ENCODE measurements at regions not wholly inside any gene's neighbourhood (a gene's known extent, or its start where the extent isn't known, plus 50 kb on each side); places are given as distances from the start of the nearest gene placed in this dataset.
"Not testable (repeated sequence)": the region's sequence is repeated elsewhere in the genome, so short reads cannot be mapped to it uniquely, and the experiment has no call there.

GRCh38 chrX:437661-438390, 51.1 kb upstream of the PPP2R3B start:
- peak; percentile 4 for DNase-seq

DNA sequence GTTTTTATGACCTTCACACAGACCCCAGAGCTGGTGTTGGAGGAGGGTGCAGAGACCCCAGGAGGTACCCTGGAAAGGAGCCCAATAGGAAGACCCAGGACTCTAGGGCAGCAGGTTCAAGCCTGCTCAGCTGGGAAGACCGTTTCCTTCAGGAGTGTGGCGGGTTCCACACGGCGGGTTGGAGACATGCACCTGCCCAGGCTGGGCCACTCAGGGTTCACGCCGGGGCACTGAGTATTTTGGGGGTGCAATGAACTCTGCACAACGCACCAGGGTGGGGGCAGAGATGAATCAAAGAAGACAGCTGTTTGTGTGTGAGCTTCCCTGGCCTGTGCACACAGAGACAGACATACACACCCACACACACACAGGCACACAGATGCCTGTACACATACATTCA, 52.5 kb upstream of the PPP2R3B start:
- DNase-seq, result no peak

GRCh38 chrX:439719-440118, 53.0 kb upstream of the PPP2R3B start:
- no peak for DNase-seq

DNA sequence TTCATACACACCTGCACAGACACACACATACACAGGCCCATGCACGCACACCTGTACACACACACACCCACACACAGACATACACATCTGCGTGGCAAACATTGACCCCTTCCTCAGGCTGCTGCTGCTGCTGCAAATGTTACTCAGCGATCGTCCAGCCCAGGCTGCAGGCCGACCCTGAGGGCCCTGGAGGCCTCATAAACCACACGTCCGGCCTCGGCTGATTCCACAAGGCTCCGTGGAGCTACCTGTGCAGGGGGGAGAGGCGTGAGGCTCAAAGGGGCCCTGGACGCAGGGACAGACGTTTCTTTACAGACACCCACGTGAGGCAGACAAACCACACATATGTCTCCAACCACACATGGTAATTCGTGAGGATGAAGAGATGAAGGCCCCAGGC, 53.9 kb upstream of the PPP2R3B start:
- no peak for DNase-seq

DNA sequence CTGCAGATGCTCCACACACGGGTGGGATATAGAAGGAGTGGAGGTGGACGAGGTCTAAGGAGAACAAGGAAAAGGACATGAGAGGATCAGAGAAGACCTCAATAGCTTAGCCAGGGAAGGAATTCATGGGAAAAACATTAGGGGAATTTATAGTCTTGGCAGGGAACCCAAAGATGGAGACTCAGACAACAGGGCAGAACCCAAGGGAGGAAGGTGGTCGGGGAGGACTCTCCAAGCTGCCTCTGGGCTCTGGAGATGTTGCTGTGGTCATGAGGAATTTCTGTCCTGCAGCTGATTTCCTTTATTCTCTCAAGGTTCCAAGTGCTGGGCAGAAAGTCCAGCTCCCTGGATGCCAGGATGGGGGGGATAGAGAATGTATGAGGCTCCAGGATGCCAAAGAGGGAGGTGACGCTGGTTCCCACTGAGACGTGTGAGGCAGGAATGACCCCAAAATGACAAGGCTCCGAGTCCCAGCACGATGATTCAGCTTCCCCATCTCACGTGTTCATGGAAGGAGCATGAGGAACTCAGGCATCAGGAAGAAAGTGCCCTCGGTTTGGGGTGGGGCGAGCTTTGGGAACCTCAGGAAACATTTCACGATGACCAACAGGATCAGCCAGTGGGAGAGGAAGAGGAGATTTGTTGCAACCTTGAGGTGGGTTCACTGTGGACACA, 57.0 kb upstream of the PPP2R3B start:
- DNase-seq, result no peak

GRCh38 chrX:444305-444704, 57.6 kb upstream of the PPP2R3B start:
- DNase-seq, result no peak

GRCh38 chrX:445727-446126, 59.0 kb upstream of the PPP2R3B start:
- DNase-seq, result no peak

DNA sequence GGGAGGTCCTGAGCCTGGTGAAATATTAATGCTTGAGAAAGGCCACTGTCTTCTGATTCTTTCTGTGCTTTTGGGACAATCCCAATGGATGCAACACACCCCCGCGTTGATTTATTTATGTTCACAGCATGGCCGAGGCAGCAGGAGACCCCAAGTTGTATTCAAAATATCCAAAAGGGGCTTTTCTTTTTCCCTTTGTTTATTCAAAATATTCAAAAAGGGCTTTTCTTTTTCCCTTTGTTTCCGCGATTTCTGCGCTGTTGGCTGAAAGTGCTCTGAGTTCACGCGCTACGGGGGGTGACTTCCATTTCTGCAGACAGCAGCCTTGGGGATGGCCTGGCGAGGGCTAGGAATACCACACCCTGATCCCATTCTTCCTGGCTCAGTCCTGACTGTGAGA, 59.5 kb upstream of the PPP2R3B start:
- DNase-seq, result no peak

- no peak for DNase-seq
Measured at GRCh38 chrX:447052-447451, 60.3 kb upstream of the PPP2R3B start.

GRCh38 chrX:451750-452149, 65.0 kb upstream of the PPP2R3B start:
- not testable (repeated sequence) for DNase-seq

DNA sequence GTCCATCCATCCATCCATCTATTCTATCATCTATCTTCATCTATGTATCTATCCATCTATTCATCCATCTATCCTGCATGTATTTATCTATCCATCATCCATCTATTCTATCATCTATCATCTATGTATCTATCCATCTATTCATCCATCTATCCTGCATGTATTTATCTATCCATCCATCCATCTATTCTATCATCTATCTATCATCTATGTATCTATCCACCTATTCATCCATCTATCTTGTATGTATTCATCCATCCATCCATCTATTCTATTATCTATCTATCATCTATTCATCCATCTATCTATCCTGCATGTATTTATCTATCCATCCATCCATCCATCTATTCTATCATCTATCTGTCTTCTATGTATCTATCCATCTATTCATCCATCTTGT, 65.9 kb upstream of the PPP2R3B start:
- DNase-seq, result no peak

- DNase-seq, result not testable (repeated sequence)
Measured at GRCh38 chrX:454514-454913, 67.8 kb upstream of the PPP2R3B start.

- no peak for DNase-seq
Measured at GRCh38 chrX:455199-455598, 68.5 kb upstream of the PPP2R3B start.

DNA sequence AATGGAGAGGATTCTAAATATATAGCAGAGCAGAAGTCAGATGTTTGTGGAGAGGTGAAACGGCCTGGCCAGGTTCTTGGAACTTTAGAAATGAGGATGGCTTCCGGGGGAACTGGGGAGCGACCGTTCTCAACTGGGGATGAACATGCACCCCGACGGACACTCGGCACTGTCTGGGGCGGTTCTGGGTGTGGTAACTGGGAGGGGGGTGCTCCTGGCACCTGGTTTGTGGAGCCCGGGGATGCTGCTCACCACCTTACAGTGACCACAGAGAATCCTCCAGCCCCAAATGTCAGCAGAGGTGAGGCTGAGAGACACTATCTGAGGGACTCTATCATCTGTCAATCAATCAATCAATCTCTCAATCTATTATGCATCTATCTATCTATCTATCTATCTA, 69.0 kb upstream of the PPP2R3B start:
- DNase-seq, result no peak

GRCh38 chrX:456146-456545, 69.4 kb upstream of the PPP2R3B start:
- DNase-seq, result no peak

DNA sequence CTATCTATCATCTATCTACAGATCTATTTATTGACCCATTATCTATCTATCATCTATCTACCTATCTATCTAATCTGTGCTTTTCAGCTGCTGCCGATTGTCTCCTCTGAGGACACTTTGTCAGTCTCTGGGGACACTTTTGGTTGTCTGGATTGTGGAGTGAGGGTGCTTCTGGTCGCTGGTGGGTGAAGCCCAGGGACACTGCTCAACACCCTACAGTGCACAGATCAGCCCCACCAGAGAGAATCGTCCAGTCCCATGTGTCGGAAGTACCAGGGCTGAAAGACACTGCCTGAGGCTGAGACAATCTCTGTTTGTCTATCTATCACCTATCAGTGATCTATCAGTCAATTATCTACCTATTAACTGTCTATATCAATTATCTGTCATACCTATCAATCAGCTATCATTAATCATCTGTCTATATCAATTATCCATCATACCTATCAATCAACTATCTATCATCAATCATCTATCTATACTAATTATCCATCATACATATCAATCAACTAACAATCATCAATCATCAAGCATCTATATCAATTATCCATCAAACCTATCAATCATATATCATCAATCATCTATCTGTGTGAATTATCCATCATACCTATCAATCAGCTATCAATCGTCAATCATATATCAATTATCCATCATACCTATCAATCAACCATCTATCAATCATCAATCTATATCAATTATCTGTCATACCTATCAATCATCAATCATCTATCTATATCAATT, 70.0 kb upstream of the PPP2R3B start:
- no peak for DNase-seq

- DNase-seq, result no peak
Measured at GRCh38 chrX:457292-457679, 70.6 kb upstream of the PPP2R3B start.

DNA sequence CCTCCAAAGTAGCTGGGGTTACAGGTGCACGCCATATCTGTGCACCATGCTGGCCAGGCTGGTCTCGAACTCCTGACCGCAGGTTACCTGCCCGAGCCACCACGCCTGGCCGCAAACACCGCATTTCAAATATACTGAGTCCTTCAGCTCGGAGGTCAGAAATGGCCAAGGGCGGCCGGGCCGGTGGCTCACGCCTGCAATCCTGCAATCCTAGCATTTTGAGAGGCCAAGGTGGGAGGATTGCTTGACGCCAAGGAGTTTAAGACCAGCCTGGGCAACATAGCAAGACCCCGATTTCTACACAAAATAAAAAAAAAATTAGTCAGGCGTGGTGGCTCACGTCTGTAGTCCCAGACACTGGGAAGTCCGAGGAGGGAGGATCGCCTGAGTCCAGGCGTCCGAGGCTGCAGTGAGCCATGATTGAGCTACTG, 71.9 kb upstream of the PPP2R3B start:
- DNase-seq, result no peak

DNA sequence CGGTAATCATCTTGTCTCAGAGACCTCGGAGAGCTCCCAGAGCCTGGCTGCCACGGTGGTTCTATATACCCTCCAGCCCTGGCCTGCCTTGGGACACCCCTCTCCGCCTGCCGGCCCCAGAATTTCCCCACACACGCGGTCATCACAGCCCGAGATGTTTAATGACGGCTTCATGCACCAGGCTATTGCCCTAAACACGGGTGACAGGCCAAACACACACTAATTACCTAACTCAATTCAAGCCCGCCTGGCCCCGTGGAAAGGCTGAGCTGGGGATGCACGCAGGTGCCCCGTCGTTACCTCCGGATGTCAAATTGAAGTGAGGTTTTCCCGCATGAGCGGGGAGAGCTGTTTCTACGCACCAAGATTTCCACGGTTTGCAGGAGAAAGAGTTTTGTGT, 72.9 kb upstream of the PPP2R3B start:
- DNase-seq, result no peak

DNA sequence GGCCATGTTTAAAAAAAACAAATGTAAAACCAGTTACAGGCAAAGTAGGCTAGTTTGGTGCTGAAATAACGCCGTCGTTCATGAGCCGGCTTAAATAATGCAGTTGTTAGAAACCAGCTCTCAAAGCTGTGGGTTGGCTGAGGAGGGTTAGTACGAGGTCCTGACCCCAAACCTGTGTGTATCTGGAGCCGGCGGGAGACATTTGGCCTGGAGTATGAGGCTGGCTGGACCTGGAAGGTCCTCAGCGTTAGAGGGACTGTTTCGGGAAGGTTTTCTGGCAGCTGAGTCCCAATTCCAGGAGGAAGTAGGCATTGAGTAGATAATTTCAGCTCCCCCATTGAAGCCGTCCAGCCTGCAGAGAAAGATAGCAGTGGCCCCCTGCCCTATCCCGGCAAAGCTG, 73.4 kb upstream of the PPP2R3B start:
- no peak for DNase-seq

DNA sequence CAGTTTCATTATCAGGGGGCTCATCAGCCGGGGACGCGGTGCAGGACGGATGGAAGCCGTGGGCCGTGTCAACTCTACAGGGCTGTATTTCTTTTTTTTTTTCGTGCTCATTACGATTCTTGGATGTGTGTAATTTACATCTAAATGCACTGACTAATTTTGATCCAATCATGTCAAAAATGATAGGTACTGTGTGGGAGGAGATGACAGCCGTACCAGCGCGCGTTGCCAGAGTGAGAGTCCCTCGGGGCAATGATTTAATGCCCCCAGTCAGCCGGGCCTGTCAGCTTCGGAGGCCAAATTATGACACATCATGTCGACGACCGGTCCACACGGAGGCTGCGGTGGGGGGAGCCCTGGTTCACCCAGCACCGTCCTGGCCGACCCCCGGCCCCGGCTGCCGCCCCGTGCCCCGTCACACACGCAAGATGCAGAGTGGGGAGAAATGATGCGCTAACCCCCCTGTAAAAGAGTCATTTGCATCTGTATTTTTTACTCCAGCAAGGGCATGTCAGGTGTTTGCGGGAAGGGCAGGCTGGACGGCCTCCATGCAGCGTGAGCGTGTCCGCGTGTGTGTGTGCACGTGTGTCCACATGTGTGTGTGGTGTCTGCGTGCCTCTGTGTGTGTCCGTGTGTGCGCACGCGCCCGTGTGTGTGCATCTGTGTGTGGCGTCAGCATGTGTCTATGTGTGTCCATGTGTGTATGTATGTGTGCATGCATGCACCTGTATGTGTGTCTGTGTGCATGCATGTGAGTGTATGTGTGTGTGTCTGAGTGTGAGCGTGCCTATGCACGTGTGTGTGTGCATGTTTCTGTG, 74.3 kb upstream of the PPP2R3B start:
- no peak for DNase-seq

GRCh38 chrX:462853-463252, 76.1 kb upstream of the PPP2R3B start:
- DNase-seq, result no peak
